Ovary (tissue), 7 donors: ENCODE measurements at regions not wholly inside any gene's neighbourhood (a gene's known extent, or its start where the extent isn't known, plus 50 kb on each side); places are given as distances from the start of the nearest gene placed in this dataset.
"Not testable (repeated sequence)": the region's sequence is repeated elsewhere in the genome, so short reads cannot be mapped to it uniquely, and the experiment has no call there.

ENCODE experiments used
- DNase-seq, 5 donors: peaks; one replicate each; pipeline ENCODE4 v3.0.0-alpha.2; 2019 to 2020
- H3K27ac ChIP-seq, 2 donors: fragments of 200-600 bp; one replicate each; pipeline versions ENCODE4 v1.5.1 to v1.8.0; 2019 to 2022
- H3K27me3 ChIP-seq: fragments of 200-600 bp; one replicate; pipeline ENCODE4 v1.8.0; 2022
- H3K36me3 ChIP-seq: fragments of 200-600 bp; sonication (generic); one replicate; pipeline ENCODE4 v1.5.1; 2019
- H3K4me1 ChIP-seq: one replicate; pipeline ENCODE4 v1.8.1; 2013; ENCODE audit warnings: mild to moderate bottlenecking, moderate library complexity; ENCODE audit not compliant: insufficient read depth
- H3K4me3 ChIP-seq: fragments of 200-600 bp; sonication (generic); one replicate; pipeline ENCODE4 v1.5.1; 2017
- H3K9me3 ChIP-seq, 2 donors: fragments of 200-600 bp in 1 of 2; sonication (generic) in 1 of 2; one replicate each; pipeline versions ENCODE4 v1.5.1 to v1.8.1; 2013 to 2019; ENCODE audit warnings: mild to moderate bottlenecking in 1 of 2, moderate library complexity in 1 of 2
- WGBS, 3 donors: extraction: QIAGEN DNeasy Blood & Tissue Kit in 1 of 3; methylation state at CpG; one replicate each; pipeline versions ENCODE4 v1.1.5 to v1.1.7; 2013 to 2017; 5-methylcytosine and 5-hydroxymethylcytosine counted together
- intact Hi-C, 4 donors: fragments of 100-400 bp; cut with DNase I; formaldehyde crosslinking; loops; one replicate each; pipeline versions ENCODE4 v1.11.0 to v1.15.1; 2022 to 2023
- donor health status: DM: no; HTN: no; CAD: no; lungs with moderate emphysema.
- donor health status: DM: no; HTN: no; CAD: no.
- donor health status: Bipolar disorder and iron deficiency.
- donor health status: DM: no; HTN: no; CAD: no.
- donor health status: DM: yes; HTN: yes; CAD: no.

DNA sequence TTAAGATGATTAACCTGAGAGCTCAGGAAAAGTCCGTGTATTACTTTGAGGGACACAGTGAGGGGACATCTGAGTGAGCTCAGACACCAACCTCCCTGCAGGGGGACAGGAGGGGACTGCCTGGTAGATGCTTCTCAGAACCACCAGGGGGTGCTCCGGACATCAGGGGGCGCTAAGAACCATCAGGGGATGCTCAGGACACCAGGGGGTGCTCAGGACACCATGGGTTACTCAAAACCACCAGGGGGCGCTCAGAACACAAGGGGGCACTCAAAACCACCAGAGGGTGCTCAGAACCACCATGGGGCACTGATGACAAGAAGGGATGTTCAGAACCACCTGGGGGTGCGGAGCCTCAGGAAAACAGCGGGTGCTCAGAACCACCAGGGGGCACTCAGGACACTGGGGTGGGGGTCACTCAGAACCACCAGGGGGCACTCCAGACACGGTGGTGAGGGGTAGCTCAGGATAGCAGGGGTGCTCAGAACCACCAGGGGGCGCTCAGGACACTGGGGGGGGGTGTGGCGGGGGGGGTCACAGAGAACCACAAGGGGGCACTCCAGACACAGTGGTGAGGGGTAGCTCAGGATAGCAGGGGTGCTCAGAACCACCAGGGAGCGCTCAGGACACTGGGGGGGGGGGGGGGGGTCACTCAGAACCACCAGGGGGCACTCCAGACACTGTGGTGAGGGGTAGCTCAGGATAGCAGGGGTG lies 165.3 kb downstream of the ZNF267 start:
- H3K27ac ChIP-seq, H3K27me3 ChIP-seq, H3K9me3 ChIP-seq, H3K36me3 ChIP-seq, DNase-seq, intact Hi-C loops, H3K4me3 ChIP-seq, H3K4me1 ChIP-seq: not testable (repeated sequence)
- 68 to 82% (median 71%) methylated on average over 3 to 9 of the region's 10 CpGs for WGBS, 3 donors

DNA sequence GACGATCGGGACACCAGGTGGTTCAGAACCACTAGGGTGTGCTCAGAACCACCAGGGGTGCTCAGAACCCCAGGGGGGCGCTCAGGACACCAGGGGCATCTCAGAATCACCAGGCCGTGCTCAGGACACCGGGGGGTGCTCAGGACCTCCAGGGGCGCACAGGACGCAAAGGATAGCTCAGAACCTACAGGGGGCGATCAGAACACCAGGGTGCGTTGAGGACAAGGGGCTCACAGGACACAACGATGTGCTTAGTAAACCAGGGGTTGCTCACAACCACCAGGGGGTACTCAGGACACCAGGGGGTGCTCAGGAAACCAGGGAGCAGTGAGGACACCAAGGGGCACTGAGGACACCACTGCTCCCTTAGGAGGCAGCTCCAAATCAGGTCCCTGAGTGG lies 166.3 kb downstream of the ZNF267 start:
- H3K4me3 ChIP-seq, H3K4me1 ChIP-seq, intact Hi-C loops, H3K9me3 ChIP-seq, H3K27me3 ChIP-seq, DNase-seq, H3K36me3 ChIP-seq, H3K27ac ChIP-seq: not testable (repeated sequence)
- WGBS, 3 donors = no CpG with 5 or more reads among the region's 10 CpGs

DNA sequence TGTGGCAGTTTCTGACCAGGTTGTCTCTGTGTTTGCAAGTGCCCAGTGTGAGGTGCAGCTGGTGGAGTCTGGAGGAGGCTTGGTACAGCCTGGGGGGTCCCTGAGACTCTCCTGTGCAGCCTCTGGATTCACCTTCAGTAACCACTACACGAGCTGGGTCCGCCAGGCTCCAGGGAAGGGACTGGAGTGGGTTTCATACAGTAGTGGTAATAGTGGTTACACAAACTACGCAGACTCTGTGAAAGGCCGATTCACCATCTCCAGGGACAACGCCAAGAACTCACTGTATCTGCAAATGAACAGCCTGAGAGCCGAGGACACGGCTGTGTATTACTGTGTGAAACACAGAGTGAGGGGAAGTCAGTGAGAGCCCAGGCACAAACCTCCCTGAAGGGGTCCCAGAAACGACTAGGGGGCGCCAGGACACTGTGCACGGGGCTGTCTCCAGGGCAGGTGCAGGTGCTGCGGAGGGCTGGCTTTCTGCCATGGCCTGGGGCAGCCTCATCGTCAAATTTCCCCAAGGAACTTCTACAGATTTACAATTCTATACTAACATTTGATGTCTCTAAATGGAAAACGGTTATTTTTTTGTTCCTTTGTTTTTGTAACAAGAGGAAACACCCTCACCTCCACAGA lies 187.0 kb upstream of the TP53TG3D start:
- intact Hi-C loops, H3K27ac ChIP-seq, DNase-seq, H3K36me3 ChIP-seq, H3K4me1 ChIP-seq, H3K4me3 ChIP-seq, H3K9me3 ChIP-seq, H3K27me3 ChIP-seq: not testable (repeated sequence)
- WGBS, 3 donors = 26 to 46% (median 46%) methylated on average over 13 of the region's 13 CpGs

DNA sequence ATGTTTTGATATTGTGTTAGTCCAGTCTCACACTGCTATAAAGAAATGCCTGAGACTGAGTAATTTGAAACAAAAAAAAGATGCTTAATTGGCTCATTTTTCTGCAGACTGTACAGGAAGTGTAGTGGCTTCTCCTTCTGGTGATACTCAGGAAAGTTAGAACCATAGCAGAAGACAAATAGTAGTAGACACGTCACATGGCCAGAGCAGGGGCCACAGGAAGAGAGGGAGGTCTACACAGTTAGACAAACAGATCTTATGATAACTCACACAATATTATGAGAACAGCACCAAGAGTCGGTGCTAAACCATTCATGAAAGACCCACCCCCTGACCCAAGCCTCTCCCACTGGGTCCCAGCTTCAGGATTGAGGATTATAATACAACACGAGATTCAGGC lies 181.5 kb upstream of the TP53TG3D start:
- H3K9me3 ChIP-seq, intact Hi-C loops, H3K36me3 ChIP-seq, H3K27me3 ChIP-seq, H3K4me3 ChIP-seq, H3K27ac ChIP-seq, DNase-seq, H3K4me1 ChIP-seq: not testable (repeated sequence)
- WGBS, 3 donors = no CpG with 5 or more reads among the region's 3 CpGs

DNA sequence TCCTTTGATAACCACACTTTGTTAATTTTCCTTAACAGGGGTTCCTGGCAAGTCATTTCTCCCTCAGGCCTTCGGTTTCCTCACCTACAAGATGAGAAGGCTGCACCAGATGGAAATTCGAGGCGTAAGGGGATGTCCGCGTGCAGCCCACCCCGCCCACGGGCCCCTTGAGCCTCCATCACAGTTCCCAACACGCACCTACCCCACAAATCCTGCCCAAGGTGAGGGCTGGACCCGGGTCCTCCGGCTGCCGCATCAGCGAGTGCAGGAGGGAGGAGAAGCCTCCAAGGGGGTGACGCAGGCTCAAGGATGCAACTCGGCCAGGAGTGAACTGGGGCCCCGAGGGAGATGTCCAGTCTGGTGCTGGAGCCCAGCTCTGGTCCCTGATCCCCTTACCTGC lies 169.2 kb upstream of the TP53TG3D start:
- DNase-seq, H3K27ac ChIP-seq, H3K36me3 ChIP-seq, H3K9me3 ChIP-seq, H3K27me3 ChIP-seq, intact Hi-C loops, H3K4me1 ChIP-seq, H3K4me3 ChIP-seq: not testable (repeated sequence)
- WGBS, 3 donors = 35 to 46% methylated on average over 12 to 14 of the region's 15 CpGs; no CpG with 5 or more reads in 1 of the 3 donors

DNA sequence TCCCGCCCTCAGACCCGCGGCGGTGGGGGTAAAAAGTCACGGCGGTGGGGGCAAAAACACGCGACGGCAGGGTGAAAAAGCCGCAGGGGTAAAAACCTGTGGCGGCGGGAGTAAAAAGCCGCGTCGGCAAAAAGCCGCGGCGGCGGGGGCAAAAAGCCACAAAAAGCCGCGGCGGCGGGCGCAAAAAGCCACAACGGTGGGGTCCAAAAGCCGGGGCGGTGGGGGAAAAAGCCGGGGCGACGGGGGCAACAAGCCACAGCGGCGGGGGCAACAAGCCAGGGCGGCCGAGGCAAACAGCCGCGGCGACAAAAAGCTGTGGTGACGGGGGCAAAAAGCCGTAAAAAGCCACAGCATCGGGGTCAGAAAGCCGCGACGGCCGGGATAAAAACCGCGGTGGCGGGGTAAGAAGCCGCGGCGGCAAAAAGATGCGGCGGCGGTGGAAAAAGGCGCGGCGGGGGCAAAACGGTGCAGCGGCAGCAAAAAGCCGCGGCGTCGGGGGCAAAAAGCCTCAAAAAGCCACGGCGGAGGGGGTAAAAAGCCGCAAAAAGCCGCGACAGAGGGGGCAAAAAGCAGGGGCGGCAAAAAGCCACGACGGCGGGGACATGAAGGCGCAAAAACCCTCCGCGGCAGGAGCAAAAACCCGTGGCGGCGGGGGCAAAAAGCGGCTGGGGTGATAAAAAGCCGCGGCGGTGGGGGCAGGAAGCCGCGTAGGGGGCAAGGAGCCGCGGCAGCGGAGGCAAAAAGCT lies 168.3 kb upstream of the TP53TG3D start:
- H3K27me3 ChIP-seq, intact Hi-C loops, H3K9me3 ChIP-seq, H3K27ac ChIP-seq, H3K4me1 ChIP-seq, H3K4me3 ChIP-seq, H3K36me3 ChIP-seq: not testable (repeated sequence)
- 16 to 40% (median 22%) methylated on average over 55 to 72 of the region's 86 CpGs for WGBS, 3 donors
- peak in 1 of 5 donors; percentile 3 for DNase-seq

DNA sequence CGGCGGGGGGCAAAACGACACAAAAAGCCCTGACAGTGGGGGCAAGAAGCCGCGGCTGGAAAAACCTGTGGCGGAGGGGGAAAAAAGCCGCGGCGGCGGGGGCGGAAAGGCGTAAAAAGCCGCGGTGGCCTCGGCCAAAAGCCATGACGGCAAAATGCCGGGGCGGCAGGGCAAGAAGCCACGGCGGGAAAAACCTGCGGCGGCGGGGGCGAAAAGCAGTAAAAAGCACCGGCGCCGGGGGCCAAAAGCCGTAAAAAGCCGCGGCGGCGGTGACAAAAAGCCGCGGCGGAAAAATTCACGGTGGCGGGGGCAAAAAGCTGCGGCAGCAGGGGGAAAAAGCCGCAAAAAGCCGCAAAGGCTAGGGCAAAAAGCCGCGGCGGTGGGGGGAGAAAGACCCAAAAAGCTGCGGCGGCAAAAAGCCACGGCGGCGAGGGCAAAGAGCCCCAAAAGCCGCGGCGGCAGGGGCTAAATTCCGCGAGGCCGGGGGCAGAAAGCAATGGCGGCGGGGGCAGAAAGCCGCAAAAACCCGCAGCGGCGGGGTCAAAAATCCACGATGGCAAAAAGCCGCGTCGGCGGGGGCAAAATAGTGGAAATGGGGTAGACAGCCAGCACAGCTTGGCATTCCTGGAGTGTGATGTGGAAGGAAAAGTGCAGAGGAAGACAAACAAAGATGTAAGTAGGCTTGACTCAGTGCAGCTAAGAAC lies 167.5 kb upstream of the TP53TG3D start:
- H3K27ac ChIP-seq, intact Hi-C loops, H3K36me3 ChIP-seq, H3K4me1 ChIP-seq, H3K4me3 ChIP-seq, H3K9me3 ChIP-seq, H3K27me3 ChIP-seq: not testable (repeated sequence)
- DNase-seq = peak in 1 of 5 donors; percentile 9
- WGBS, 3 donors = 6 to 30% (median 18%) methylated on average over 45 to 60 of the region's 65 CpGs

DNA sequence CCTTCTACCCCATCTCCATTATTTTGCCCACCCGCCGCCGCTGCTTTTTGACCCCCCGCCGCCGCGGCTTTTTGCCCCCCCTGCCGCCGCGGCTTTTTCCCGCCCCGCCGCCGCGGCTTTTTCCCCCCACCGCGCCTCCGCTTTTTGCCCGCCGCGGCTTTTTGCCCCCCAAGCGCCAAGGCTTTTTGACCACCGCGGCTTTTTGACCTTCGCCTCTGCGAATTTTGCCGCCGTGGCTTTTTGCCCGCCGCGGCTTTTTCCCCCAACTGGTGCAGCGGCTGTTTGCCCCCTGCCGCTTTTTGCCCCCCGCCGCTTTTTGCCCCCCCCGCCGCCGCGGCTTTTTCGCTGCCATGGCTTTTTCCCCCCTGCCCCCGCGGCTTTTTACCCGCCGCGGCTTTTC lies 137.5 kb upstream of the TP53TG3D start:
- H3K4me3 ChIP-seq, DNase-seq, H3K27ac ChIP-seq, H3K9me3 ChIP-seq, H3K27me3 ChIP-seq, intact Hi-C loops, H3K4me1 ChIP-seq, H3K36me3 ChIP-seq: not testable (repeated sequence)
- 7 to 16% (median 15%) methylated on average over 42 to 45 of the region's 45 CpGs for WGBS, 3 donors
